Breast epithelium (tissue), 4 donors: ENCODE measurements at regions not wholly inside any gene's neighbourhood (a gene's known extent, or its start where the extent isn't known, plus 50 kb on each side); places are given as distances from the start of the nearest gene placed in this dataset.

Experiments used
- DNase-seq, 2 donors: peaks; one replicate each; pipeline ENCODE4 v3.0.0-alpha.2; 2019; ENCODE audit warnings: low spot score in 2 of 2
- H3K27ac ChIP-seq, 2 donors: fragments of 200-600 bp; sonication (generic) in 1 of 2; one replicate each; pipeline ENCODE4 v1.5.1; 2016 to 2019; ENCODE audit warnings: mild to moderate bottlenecking in 1 of 2
- H3K27me3 ChIP-seq, 2 donors: fragments of 200-600 bp; sonication (generic) in 1 of 2; one replicate each; pipeline versions ENCODE4 v1.5.1 to v1.6.0; 2017 to 2019; ENCODE audit warnings: control low read depth in 1 of 2, mild to moderate bottlenecking in 1 of 2
- H3K36me3 ChIP-seq: fragments of 200-600 bp; one replicate; pipeline ENCODE4 v1.5.1; 2019
- H3K4me1 ChIP-seq, 2 donors: fragments of 200-600 bp; sonication (generic); one replicate each; pipeline ENCODE4 v1.5.1; 2016 to 2019; ENCODE audit warnings: control low read depth in 1 of 2
- H3K4me3 ChIP-seq, 3 donors: fragments of 200-600 bp; sonication (generic); 1 replicate in 2 of 3; 2 replicates in 1 of 3; pipeline ENCODE4 v1.5.1; 2016 to 2019; ENCODE audit warnings: mild to moderate bottlenecking in 3 of 3, moderate library complexity in 2 of 3
- H3K9me3 ChIP-seq, 2 donors: fragments of 200-600 bp; sonication (generic) in 1 of 2; one replicate each; pipeline ENCODE4 v1.5.1; 2016 to 2019; ENCODE audit warnings: control low read depth in 1 of 2
- POLR2A ChIP-seq: fragments of 450-650 bp; IDR thresholded peaks from one replicate; pipeline ENCODE4 v1.6.1; 2016; ENCODE audit warnings: antibody characterized with exemption, mild to moderate bottlenecking, moderate library complexity
- POLR2AphosphoS5 ChIP-seq, 3 donors: sonication (generic); formaldehyde crosslinking; IDR thresholded peaks; one replicate each; pipeline ENCODE4 v1.6.1; 2017; ENCODE audit warnings: antibody characterized with exemption in 3 of 3
- intact Hi-C: fragments of 100-400 bp; cut with DNase I; formaldehyde crosslinking; loops from one replicate; pipeline ENCODE4 v1.15.1; 2023; ENCODE audit warnings: low total_unique reads
- TF ChIP-seq, protein P1 (sequence below), 3 donors: fragments of 450-650 bp; IDR thresholded peaks; one replicate each; pipeline ENCODE4 v1.5.1; 2016 to 2017; ENCODE audit warnings: antibody characterized with exemption in 3 of 3, mild to moderate bottlenecking in 3 of 3, moderate library complexity in 3 of 3

DNA sequence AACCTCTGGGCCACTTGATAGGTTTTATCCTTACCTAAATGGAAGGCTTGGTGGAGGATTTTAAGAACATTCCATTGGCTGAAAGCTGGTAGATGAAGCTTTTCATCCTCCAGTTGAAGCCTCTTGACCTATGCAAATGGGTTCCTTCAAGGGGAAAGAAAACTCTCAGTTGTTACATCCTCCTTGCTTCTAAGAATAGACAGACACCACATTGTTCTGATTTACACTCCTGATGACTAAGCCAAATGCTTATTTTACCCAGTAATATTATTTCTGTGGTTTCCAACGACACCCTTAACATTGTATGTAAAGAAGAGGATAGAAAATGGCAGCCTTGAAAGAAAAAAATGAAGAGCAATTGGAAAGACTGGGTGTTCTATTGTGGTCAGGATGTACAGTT lies 480.5 kb downstream of the OTOL1 start:
- TF ChIP-seq POLR2AphosphoS5 (IDR thresholded peaks at IDR 0.05) (no peak), POLR2A (no peak)
- TF ChIP-seq, protein P1, sequence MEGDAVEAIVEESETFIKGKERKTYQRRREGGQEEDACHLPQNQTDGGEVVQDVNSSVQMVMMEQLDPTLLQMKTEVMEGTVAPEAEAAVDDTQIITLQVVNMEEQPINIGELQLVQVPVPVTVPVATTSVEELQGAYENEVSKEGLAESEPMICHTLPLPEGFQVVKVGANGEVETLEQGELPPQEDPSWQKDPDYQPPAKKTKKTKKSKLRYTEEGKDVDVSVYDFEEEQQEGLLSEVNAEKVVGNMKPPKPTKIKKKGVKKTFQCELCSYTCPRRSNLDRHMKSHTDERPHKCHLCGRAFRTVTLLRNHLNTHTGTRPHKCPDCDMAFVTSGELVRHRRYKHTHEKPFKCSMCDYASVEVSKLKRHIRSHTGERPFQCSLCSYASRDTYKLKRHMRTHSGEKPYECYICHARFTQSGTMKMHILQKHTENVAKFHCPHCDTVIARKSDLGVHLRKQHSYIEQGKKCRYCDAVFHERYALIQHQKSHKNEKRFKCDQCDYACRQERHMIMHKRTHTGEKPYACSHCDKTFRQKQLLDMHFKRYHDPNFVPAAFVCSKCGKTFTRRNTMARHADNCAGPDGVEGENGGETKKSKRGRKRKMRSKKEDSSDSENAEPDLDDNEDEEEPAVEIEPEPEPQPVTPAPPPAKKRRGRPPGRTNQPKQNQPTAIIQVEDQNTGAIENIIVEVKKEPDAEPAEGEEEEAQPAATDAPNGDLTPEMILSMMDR (IDR thresholded peaks at IDR 0.05) = no peak
- DNase-seq = no peak
- Histone ChIP-seq H3K4me3 (no peak overlapping the region), H3K27ac (no peak overlapping the region), H3K27me3 (no peaks in the 10 kb centered on the region), H3K36me3 (no peaks in the 10 kb centered on the region), H3K9me3 (no peaks in the 10 kb centered on the region), H3K4me1 (no peaks in the 10 kb centered on the region)
- intact Hi-C loops = no loop called here

DNA sequence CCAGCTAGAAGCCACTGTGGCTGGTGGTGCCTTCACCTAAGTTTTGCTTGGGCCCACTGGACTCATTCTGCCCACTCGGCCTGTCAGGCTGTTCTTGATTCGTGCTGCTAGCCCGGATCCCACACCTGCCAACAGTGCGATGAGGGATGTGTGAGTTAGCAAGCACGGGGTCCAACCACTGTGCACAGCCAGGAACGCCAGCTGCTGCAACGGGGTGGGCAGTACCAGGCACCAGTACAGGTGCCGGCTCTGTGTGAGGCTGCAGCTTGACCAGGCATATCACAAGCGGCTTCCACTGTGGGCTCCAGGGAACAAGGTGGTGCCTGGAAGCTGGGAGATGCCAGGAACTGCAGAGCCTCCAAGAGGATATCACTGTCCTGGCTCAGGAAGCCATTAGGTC lies 481.2 kb downstream of the OTOL1 start:
- intact Hi-C loops = no loop called here
- no peak for DNase-seq

DNA sequence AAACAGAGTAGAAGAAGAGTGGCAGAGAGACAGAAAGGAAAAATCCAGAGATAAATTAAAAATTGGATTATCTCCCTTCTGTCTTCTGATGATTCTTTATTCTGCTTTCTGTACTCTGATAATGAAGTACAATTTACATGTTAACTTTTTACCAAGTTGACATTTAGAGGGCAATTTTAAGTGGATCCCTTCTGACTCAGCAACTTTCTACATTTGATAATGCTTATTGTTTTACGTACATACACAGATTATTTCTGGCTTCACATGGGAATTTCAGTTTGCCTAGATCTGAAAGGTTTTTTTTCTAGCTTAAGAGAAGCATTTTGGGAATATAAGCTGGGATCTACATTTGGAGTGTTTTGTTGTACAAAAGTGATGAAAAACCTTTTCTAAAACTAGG lies 491.3 kb downstream of the OTOL1 start:
- no peak for TF ChIP-seq POLR2AphosphoS5 (IDR thresholded peaks at IDR 0.05)
- TF ChIP-seq, protein P1 (IDR thresholded peaks at IDR 0.05) = no peak
- TF ChIP-seq POLR2A = no peak
- intact Hi-C loops = no loop called here
- Histone ChIP-seq H3K9me3 (no peaks in the 10 kb centered on the region), H3K4me3 (no peak overlapping the region), H3K27ac (no peak overlapping the region), H3K36me3 (no peaks in the 10 kb centered on the region), H3K4me1 (no peaks in the 10 kb centered on the region), H3K27me3 (no peaks in the 10 kb centered on the region)
- DNase-seq = no peak

More for the DNA sequence above, 481.2 kb downstream of the OTOL1 start:
- Histone ChIP-seq H3K9me3 (no peaks in the 10 kb centered on the region), H3K4me1 (no peaks in the 10 kb centered on the region), H3K27me3 (no peaks in the 10 kb centered on the region), H3K36me3 (no peaks in the 10 kb centered on the region), H3K4me3 (no peak overlapping the region), H3K27ac (no peak overlapping the region)
- TF ChIP-seq, protein P1 (IDR thresholded peaks at IDR 0.05) = no peak
- TF ChIP-seq POLR2A = no peak
- TF ChIP-seq POLR2AphosphoS5 (IDR thresholded peaks at IDR 0.05) = no peak

DNA sequence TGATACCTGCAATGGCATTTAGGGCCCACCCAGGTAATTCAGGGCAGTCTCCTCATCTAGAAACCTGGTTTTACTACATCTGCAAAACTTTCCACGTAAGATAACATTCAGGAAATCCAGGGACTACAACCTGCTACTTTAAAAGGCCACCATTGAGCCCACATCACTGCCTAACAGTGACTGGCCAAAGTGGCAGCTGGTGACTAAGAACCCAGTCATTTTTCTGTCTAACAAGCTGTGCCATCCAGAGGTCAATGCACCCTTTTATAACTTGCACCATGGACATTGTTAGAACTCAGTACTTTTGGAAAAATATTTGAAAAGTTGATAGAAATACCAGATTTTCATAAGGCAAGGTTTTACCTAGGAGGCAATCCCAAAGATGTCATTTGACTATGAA lies 492.4 kb downstream of the OTOL1 start:
- intact Hi-C loops = no loop called here
- H3K9me3 ChIP-seq = no peaks in the 10 kb centered on the region
- H3K27ac ChIP-seq = no peak overlapping the region
- no peaks in the 10 kb centered on the region for H3K36me3 ChIP-seq
- H3K4me3 ChIP-seq = no peak overlapping the region
- no peak for DNase-seq
- no peaks in the 10 kb centered on the region for H3K4me1 ChIP-seq
- TF ChIP-seq, protein P1 (IDR thresholded peaks at IDR 0.05) = no peak
- TF ChIP-seq POLR2A = no peak
- no peak for TF ChIP-seq POLR2AphosphoS5 (IDR thresholded peaks at IDR 0.05)
- H3K27me3 ChIP-seq = no peaks in the 10 kb centered on the region

DNA sequence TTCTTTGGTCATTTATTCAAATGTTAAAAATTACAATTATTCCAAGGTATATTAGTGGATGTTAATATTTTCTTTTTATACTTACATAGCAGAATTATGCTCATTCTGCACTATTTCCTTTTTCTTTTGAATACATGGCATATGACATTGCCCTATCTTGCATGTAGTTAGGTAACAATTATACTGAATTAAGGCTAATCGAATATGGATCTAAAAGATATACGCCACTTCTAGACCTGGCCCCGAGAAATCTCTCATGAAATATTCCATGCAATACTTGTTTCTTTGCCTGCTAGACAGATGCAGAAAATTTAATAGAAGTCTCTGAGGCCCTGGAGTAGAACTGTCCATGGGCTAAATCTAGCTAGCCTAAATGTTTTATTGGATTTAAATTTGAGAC lies 493.4 kb downstream of the OTOL1 start:
- no peaks in the 10 kb centered on the region for H3K9me3 ChIP-seq
- DNase-seq = no peak
- H3K36me3 ChIP-seq = no peaks in the 10 kb centered on the region
- intact Hi-C loops = no loop called here
- H3K27ac ChIP-seq = no peak overlapping the region
- TF ChIP-seq POLR2A (no peak), POLR2AphosphoS5 (IDR thresholded peaks at IDR 0.05) (no peak)
- TF ChIP-seq, protein P1 (IDR thresholded peaks at IDR 0.05) = no peak
- H3K4me3 ChIP-seq = no peak overlapping the region
- no peaks in the 10 kb centered on the region for H3K27me3 ChIP-seq
- H3K4me1 ChIP-seq = no peaks in the 10 kb centered on the region
